ENCODE measurements at regions not wholly inside any gene's neighbourhood (a gene's known extent, or its start where the extent isn't known, plus 50 kb on each side); places are given as distances from the start of the nearest gene placed in this dataset.

GRCh38 chr6:121879149-121879548, 443.7 kb downstream of the GJA1 start:
- Histone ChIP-seq H3K9me3 (replicated peaks; ENCODE audit: control insufficient read depth, insufficient read depth, low read length) (no peaks in the 10 kb centered on the region), H3K27me3 (replicated peaks in 1 of 2; ENCODE audit: control insufficient read depth in 2 of 2, insufficient read depth in 2 of 2, low read length in 1 of 2) (no peaks in the 10 kb centered on the region; a peak in 1 of 4 replicates), H3K4me1 (ENCODE audit: control insufficient read depth, insufficient read depth, low read length) (no peaks in the 10 kb centered on the region), H2AFZ (ENCODE audit: control insufficient read depth, low read depth, low read length) (no peak overlapping the region), H3K79me2 (ENCODE audit: control insufficient read depth, insufficient read depth, low read length) (no peaks in the 10 kb centered on the region), H3K4me3 (no peak overlapping the region), H3K36me3 (ENCODE audit: control insufficient read depth in 2 of 2, insufficient read depth in 2 of 2, low read length in 1 of 2) (no peaks in the 10 kb centered on the region), H3K27ac (ENCODE audit: control insufficient read depth, insufficient read depth) (no peak overlapping the region), H4K20me1 (ENCODE audit: control insufficient read depth, insufficient read depth) (no peaks in the 10 kb centered on the region), H3K4me2 (ENCODE audit: control insufficient read depth, insufficient read depth) (no peak overlapping the region), H3K9ac (ENCODE audit: control insufficient read depth, insufficient read depth, low read length) (no peak overlapping the region)
- RAD21 ChIA-PET (ENCODE audit: unreplicated experiment), result no interaction called here
- TF ChIP-seq MEF2A (IDR thresholded peaks at IDR 0.05; ENCODE audit: insufficient read depth, low read depth, low read length) (no peak), CHD2 (IDR thresholded peaks at IDR 0.05; ENCODE audit: borderline replicate concordance, low read depth, low read length) (no peak), ZNF592 (IDR thresholded peaks at IDR 0.05) (no peak)
- in situ Hi-C loops (cut with MboI), result no loop called here
- FAIRE-seq (no peak), ATAC-seq (no peak), DNase-seq (ENCODE audit: low read depth, low spot score) (no peak)
- CTCF ChIA-PET, result interaction anchor here (1.2 kb wide), 1 partner anchor 8 kb away, joined by 3 read pairs; no protein-coding TSS in a partner anchor
- POLR2A ChIA-PET, result no interaction called here
- WGBS (ENCODE audit: insufficient coverage, insufficient replicate concordance, low lambda C conversion rate, missing lambda C conversion rate), result 0% methylated on average over 1 of the region's 1 CpG
- SMC1A ChIA-PET (ENCODE audit: uncharacterized antibody, unreplicated experiment), result no interaction called here
- intact Hi-C loops (cut with micrococcal nuclease; ENCODE audit: unreplicated experiment), result no loop called here
- no TSS peak for BruUV-seq (replicated peaks)

GRCh38 chr6:121880831-121881230, 445.4 kb downstream of the GJA1 start:
- Histone ChIP-seq H3K9me3 (replicated peaks; ENCODE audit: control insufficient read depth, insufficient read depth, low read length) (no peaks in the 10 kb centered on the region), H3K27me3 (replicated peaks in 1 of 2; ENCODE audit: control insufficient read depth in 2 of 2, insufficient read depth in 2 of 2, low read length in 1 of 2) (no peaks in the 10 kb centered on the region; a peak in 1 of 4 replicates), H3K4me3 (no peak overlapping the region), H3K27ac (ENCODE audit: control insufficient read depth, insufficient read depth) (no peak overlapping the region), H3K4me2 (ENCODE audit: control insufficient read depth, insufficient read depth) (no peak overlapping the region), H3K4me1 (ENCODE audit: control insufficient read depth, insufficient read depth, low read length) (no peaks in the 10 kb centered on the region), H3K36me3 (ENCODE audit: control insufficient read depth in 2 of 2, insufficient read depth in 2 of 2, low read length in 1 of 2) (no peaks in the 10 kb centered on the region), H3K9ac (ENCODE audit: control insufficient read depth, insufficient read depth, low read length) (no peak overlapping the region), H3K79me2 (ENCODE audit: control insufficient read depth, insufficient read depth, low read length) (no peaks in the 10 kb centered on the region), H4K20me1 (ENCODE audit: control insufficient read depth, insufficient read depth) (no peaks in the 10 kb centered on the region), H2AFZ (ENCODE audit: control insufficient read depth, low read depth, low read length) (no peak overlapping the region)
- ChIA-PET RAD21 (ENCODE audit: unreplicated experiment) (no interaction called here), POLR2A (no interaction called here), CTCF (no interaction called here), SMC1A (ENCODE audit: uncharacterized antibody, unreplicated experiment) (no interaction called here)
- ATAC-seq (no peak), FAIRE-seq (no peak), DNase-seq (ENCODE audit: low read depth, low spot score) (no peak)
- BruUV-seq (replicated peaks), result no TSS peak
- TF ChIP-seq HCFC1 (IDR thresholded peaks at IDR 0.05; ENCODE audit: low read length), result no peak
- TF ChIP-seq E2F4 (IDR thresholded peaks at IDR 0.05; ENCODE audit: low read depth, low read length), result no peak
- TF ChIP-seq CBFB (IDR thresholded peaks at IDR 0.05; ENCODE audit: low read depth), result no peak
- no peak for TF ChIP-seq SPI1 (IDR thresholded peaks at IDR 0.05; ENCODE audit: borderline replicate concordance, insufficient read depth, low read depth, low read length)
- TF ChIP-seq REST (IDR thresholded peaks at IDR 0.05; ENCODE audit: low read depth, low read length), result no peak
- TF ChIP-seq RUNX3 (IDR thresholded peaks at IDR 0.05; ENCODE audit: low read length), result no peak
- TF ChIP-seq IRF4 (IDR thresholded peaks at IDR 0.05; ENCODE audit: low read depth, low read length), result no peak
- TF ChIP-seq ZZZ3 (IDR thresholded peaks at IDR 0.05; ENCODE audit: control insufficient read depth, insufficient read length, low read depth), result no peak
- intact Hi-C loops (cut with micrococcal nuclease; ENCODE audit: unreplicated experiment), result no loop called here
- in situ Hi-C loops (cut with MboI), result no loop called here

Data from GM12878 (cell line).